Activated CD8-positive, alpha-beta T cell treated with anti-CD3 and anti-CD28 coated beads for 36 hours (primary cell): ENCODE measurements at regions not wholly inside any gene's neighbourhood (a gene's known extent, or its start where the extent isn't known, plus 50 kb on each side); places are given as distances from the start of the nearest gene placed in this dataset.
"Not testable (repeated sequence)": the region's sequence is repeated elsewhere in the genome, so short reads cannot be mapped to it uniquely, and the experiment has no call there.

Source experiments
- ATAC-seq: fragments of 200-7000 bp; cut with Tn5 transposase; one replicate; pipeline ENCODE4 v1.10.0; 2021; ENCODE audit warnings: mild to moderate bottlenecking, moderate library complexity
- CTCF ChIA-PET: fragments of 350-600 bp; sonication (Branson Sonifier 250); formaldehyde crosslinking; loops from one replicate; lab custom pipeline; 2021; ENCODE audit warnings: antibody characterized with exemption; lab: Charles Lee
- POLR2A ChIA-PET: fragments of 350-600 bp; sonication (Branson Sonifier 250); formaldehyde crosslinking; loops from one replicate; lab custom pipeline; 2021; ENCODE audit warnings: antibody characterized with exemption; lab: Charles Lee
- DNase-seq: peaks from one replicate; pipeline ENCODE4 v3.0.0-alpha.2; 2020
- H3K27ac Mint-ChIP-seq: one replicate; pipeline ENCODE4 v1.8.0; 2021; ENCODE audit warnings: mild to moderate bottlenecking, mixed read lengths
- H3K27me3 Mint-ChIP-seq: one replicate; pipeline ENCODE4 v1.8.0; 2021; ENCODE audit warnings: mixed read lengths
- H3K36me3 Mint-ChIP-seq: one replicate; pipeline ENCODE4 v1.8.0; 2021; ENCODE audit warnings: low read depth, mixed read lengths
- H3K4me1 Mint-ChIP-seq: one replicate; pipeline ENCODE4 v1.8.0; 2021; ENCODE audit warnings: low read depth, mixed read lengths
- H3K4me3 Mint-ChIP-seq: one replicate; pipeline ENCODE4 v1.8.0; 2021; ENCODE audit warnings: mild to moderate bottlenecking, moderate library complexity, mixed read lengths
- H3K9me3 Mint-ChIP-seq: one replicate; pipeline ENCODE4 v1.8.0; 2021; ENCODE audit warnings: mixed read lengths
- intact Hi-C: fragments of 100-400 bp; cut with micrococcal nuclease; formaldehyde crosslinking; loops from one replicate; pipeline ENCODE4 v1.10.0; 2022
- TF ChIP-seq, protein P1 (sequence below): fragments of 200-600 bp; IDR thresholded peaks from one replicate; pipeline ENCODE4 v1.8.0; 2022; ENCODE audit warnings: antibody characterized with exemption, mild to moderate bottlenecking

DNA sequence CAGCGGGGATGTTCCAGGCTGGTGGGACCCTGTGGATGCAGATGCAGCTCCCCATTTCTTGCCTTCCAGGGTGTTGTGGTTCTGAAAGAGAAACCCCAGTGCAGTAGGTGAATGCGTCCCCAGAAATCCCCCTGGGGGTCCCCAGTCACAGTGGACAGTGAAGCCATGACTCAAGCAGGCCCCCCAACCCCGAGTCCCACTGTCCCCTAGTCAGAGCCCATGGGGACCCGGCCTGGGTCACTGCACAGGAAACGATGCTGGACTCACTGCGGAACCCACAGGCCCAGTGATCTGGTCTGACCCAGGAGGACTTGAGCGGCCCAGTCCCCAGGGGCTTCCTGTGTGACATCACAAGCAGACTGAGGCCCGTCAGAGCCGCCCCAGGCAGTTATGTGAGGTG, 341.4 kb downstream of the ADGRD1 start:
- intact Hi-C loops, DNase-seq, POLR2A ChIA-PET, H3K36me3 Mint-ChIP-seq, H3K4me3 Mint-ChIP-seq, ATAC-seq, H3K4me1 Mint-ChIP-seq, H3K27me3 Mint-ChIP-seq, H3K27ac Mint-ChIP-seq, CTCF ChIA-PET, H3K9me3 Mint-ChIP-seq: not testable (repeated sequence)

DNA sequence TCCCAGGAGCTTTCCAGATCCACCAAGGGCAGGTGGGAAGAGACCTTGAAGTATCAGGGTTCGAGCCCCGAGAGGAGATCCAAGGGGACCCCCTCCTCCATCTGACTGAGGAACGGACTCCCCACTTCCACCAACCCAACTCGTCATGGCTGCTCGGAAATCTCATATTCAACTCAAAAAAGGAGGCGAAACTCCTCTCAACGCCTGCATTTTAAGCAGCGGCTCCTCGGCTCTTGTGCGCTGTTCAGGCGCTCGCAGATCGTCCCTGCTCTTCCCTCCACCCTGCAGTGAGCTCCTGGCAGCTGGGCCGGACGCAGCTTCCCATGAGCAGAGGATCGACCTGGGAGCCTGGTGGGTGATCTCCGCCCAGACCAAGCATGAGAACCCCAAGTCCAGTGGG, 341.9 kb downstream of the ADGRD1 start:
- H3K27ac Mint-ChIP-seq, H3K36me3 Mint-ChIP-seq, ATAC-seq, POLR2A ChIA-PET, CTCF ChIA-PET, intact Hi-C loops, H3K9me3 Mint-ChIP-seq, H3K27me3 Mint-ChIP-seq, DNase-seq, H3K4me1 Mint-ChIP-seq, H3K4me3 Mint-ChIP-seq: not testable (repeated sequence)

GRCh38 chr12:131296136-131296535, 342.4 kb downstream of the ADGRD1 start:
- H3K36me3 Mint-ChIP-seq, H3K4me1 Mint-ChIP-seq, H3K4me3 Mint-ChIP-seq, H3K27ac Mint-ChIP-seq, DNase-seq, ATAC-seq, intact Hi-C loops, H3K27me3 Mint-ChIP-seq, POLR2A ChIA-PET, CTCF ChIA-PET, H3K9me3 Mint-ChIP-seq: not testable (repeated sequence)

- H3K4me3 Mint-ChIP-seq, H3K9me3 Mint-ChIP-seq, DNase-seq, H3K27ac Mint-ChIP-seq, intact Hi-C loops, H3K36me3 Mint-ChIP-seq, ATAC-seq, CTCF ChIA-PET, H3K4me1 Mint-ChIP-seq, H3K27me3 Mint-ChIP-seq, POLR2A ChIA-PET: not testable (repeated sequence)
These were observed 342.9 kb downstream of the ADGRD1 start for GRCh38 chr12:131296651-131297050.

DNA sequence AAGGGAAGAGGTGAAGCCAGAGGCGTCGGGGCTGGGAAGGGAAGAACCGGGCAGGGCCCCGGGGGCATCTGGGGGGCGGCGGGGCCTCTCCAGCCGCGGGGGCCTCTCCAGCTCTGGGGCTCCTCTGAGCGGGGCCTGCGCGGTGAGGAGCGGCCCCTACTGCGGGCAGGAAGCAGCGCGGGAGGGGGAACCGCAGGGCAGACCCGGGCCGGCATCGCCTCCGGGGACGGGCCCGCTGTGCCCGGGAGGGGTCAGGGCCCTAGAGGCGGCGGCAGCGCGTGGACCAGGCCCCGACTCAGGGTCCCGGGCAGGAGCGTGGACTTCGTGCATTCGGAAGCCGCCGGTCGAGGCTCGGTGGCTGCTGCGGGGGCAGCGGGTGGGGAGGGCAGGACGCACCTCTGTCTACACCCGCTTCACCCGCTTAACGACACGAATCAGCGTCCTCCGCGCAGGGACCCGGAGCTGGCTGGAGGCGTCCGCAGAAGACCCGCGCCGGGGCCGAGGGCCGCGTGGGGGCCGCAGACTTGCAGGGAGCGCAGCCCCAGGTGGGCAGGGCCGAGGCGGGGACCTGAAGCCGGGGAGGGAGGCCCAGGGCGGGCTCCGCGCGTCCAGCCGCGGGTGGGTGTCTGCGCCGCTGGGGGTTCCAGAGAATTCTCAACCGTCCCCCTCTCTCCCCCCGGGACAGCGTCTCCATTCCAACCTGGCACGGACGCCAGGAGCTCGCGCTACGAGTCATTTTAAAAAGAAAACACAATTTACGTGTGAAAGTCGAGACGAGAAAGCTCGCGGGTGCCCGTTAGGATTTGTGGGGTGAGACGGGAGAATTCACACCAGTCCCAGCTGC, 345.0 kb downstream of the ADGRD1 start:
- H3K27me3 Mint-ChIP-seq, intact Hi-C loops, H3K36me3 Mint-ChIP-seq, H3K27ac Mint-ChIP-seq, DNase-seq, CTCF ChIA-PET, H3K4me1 Mint-ChIP-seq, POLR2A ChIA-PET, H3K4me3 Mint-ChIP-seq, H3K9me3 Mint-ChIP-seq: not testable (repeated sequence)
- ATAC-seq, result peak; percentile 76

GRCh38 chr12:131299370-131299701, 345.6 kb downstream of the ADGRD1 start:
- H3K36me3 Mint-ChIP-seq, intact Hi-C loops, CTCF ChIA-PET, H3K9me3 Mint-ChIP-seq, H3K27me3 Mint-ChIP-seq, DNase-seq, H3K4me1 Mint-ChIP-seq, H3K27ac Mint-ChIP-seq, ATAC-seq, H3K4me3 Mint-ChIP-seq, POLR2A ChIA-PET: not testable (repeated sequence)

DNA sequence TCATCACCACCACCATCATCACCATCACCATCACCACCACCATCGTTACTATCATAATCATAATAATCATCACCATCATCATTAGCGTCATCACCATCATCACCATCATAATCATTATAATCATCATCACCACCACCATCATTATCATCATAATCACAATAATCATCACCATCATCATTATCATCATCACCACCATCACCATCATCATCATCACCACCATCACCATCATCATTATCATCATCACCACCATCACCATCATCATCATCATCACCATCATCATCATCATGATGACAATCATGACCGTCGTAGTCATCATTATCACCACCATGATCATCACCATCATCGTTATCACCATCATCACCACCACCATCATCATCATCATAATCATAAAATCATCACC, 349.9 kb downstream of the ADGRD1 start:
- H3K9me3 Mint-ChIP-seq, CTCF ChIA-PET, POLR2A ChIA-PET, intact Hi-C loops, DNase-seq, H3K4me1 Mint-ChIP-seq, H3K4me3 Mint-ChIP-seq, H3K27ac Mint-ChIP-seq, H3K27me3 Mint-ChIP-seq, ATAC-seq, H3K36me3 Mint-ChIP-seq: not testable (repeated sequence)

GRCh38 chr12:131304642-131305041, 350.9 kb downstream of the ADGRD1 start:
- H3K4me1 Mint-ChIP-seq, H3K36me3 Mint-ChIP-seq, POLR2A ChIA-PET, H3K27me3 Mint-ChIP-seq, intact Hi-C loops, H3K27ac Mint-ChIP-seq, ATAC-seq, H3K4me3 Mint-ChIP-seq, DNase-seq, CTCF ChIA-PET, H3K9me3 Mint-ChIP-seq: not testable (repeated sequence)

- Mint-ChIP-seq H3K4me1 (peaks cover 8% of the 10 kb centered on the region), H3K9me3 (no peaks in the 10 kb centered on the region), H3K36me3 (no peaks in the 10 kb centered on the region), H3K27ac (no peak overlapping the region), H3K27me3 (peaks cover 12% of the 10 kb centered on the region), H3K4me3 (no peak overlapping the region)
- TF ChIP-seq, protein P1, sequence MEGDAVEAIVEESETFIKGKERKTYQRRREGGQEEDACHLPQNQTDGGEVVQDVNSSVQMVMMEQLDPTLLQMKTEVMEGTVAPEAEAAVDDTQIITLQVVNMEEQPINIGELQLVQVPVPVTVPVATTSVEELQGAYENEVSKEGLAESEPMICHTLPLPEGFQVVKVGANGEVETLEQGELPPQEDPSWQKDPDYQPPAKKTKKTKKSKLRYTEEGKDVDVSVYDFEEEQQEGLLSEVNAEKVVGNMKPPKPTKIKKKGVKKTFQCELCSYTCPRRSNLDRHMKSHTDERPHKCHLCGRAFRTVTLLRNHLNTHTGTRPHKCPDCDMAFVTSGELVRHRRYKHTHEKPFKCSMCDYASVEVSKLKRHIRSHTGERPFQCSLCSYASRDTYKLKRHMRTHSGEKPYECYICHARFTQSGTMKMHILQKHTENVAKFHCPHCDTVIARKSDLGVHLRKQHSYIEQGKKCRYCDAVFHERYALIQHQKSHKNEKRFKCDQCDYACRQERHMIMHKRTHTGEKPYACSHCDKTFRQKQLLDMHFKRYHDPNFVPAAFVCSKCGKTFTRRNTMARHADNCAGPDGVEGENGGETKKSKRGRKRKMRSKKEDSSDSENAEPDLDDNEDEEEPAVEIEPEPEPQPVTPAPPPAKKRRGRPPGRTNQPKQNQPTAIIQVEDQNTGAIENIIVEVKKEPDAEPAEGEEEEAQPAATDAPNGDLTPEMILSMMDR, result no peak
- CTCF ChIA-PET, result no interaction called here
- ATAC-seq (no peak), DNase-seq (no peak)
- POLR2A ChIA-PET, result no interaction called here
- intact Hi-C loops, result loop anchor here (5.0 kb wide), 1 partner anchor 333 kb away; no protein-coding TSS in a partner anchor
These were observed 356.0 kb downstream of the ADGRD1 start for GRCh38 chr12:131309700-131310099.

DNA sequence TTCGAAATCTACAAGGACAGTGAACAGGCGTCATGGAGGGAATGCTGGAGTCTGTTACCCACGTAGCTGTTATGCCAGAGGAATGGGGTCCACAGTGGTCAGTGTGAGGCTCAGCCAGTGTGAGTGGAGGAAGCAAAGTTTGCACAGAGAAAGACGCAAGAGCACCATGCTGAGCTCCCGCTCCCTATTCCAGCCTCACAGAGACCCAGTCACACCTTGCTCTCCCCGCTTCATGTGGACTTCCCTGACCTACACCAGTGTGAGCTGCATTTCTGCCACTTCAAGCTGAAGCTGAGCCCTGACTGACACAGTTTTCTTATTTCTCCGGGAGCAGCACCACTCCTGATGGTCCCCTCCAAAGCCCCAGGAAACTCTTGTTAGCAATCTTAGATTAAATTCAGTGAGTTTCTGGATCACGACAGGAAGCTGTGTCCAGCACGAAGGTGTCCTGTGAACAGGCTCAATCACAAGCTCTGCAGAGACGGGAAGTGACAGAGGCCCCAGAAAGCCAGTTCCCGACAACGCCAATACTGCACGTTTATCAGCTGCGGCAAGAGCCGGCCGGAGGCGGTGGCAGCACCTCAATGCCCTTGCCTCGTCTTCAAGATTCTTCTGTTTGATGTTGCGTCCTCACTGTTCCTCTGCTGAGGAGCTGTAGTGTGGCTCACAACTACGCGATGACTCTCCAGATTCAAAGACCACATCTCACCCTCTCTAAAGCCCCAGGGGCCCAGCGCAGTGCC, 356.7 kb downstream of the ADGRD1 start:
- H3K9me3 Mint-ChIP-seq, H3K36me3 Mint-ChIP-seq, CTCF ChIA-PET, H3K4me3 Mint-ChIP-seq, H3K4me1 Mint-ChIP-seq, ATAC-seq, DNase-seq, H3K27ac Mint-ChIP-seq: not testable (repeated sequence)
- intact Hi-C loops, result loop anchor here (5.0 kb wide), 1 partner anchor 332 kb away; no protein-coding TSS in a partner anchor
- H3K27me3 Mint-ChIP-seq, result peaks cover 16% of the 10 kb centered on the region
- POLR2A ChIA-PET, result interaction anchor here (0.6 kb wide), 1 partner anchor 22 kb away, joined by 4 read pairs; no protein-coding TSS in a partner anchor

- intact Hi-C loops, result loop anchor here (5.0 kb wide), 1 partner anchor 331 kb away; no protein-coding TSS in a partner anchor
- H3K27ac Mint-ChIP-seq, H3K4me3 Mint-ChIP-seq, CTCF ChIA-PET, H3K36me3 Mint-ChIP-seq, POLR2A ChIA-PET, H3K4me1 Mint-ChIP-seq, H3K9me3 Mint-ChIP-seq: not testable (repeated sequence)
- DNase-seq, result peak; percentile 68
- peaks cover 16% of the 10 kb centered on the region for H3K27me3 Mint-ChIP-seq
- peak; percentile 98 for ATAC-seq
These were observed 357.6 kb downstream of the ADGRD1 start for GRCh38 chr12:131311279-131311722.
